Right cardiac atrium (tissue), 5 donors: ENCODE measurements at regions not wholly inside any gene's neighbourhood (a gene's known extent, or its start where the extent isn't known, plus 50 kb on each side); places are given as distances from the start of the nearest gene placed in this dataset.
"Not testable (repeated sequence)": the region's sequence is repeated elsewhere in the genome, so short reads cannot be mapped to it uniquely, and the experiment has no call there.

Experiments
- ATAC-seq, 2 donors: fragments of 200-7000 bp; cut with Tn5 transposase; one replicate each; pipeline versions ENCODE4 v1.8.0 to v1.9.1; 2020; ENCODE audit warnings: moderate library complexity in 2 of 2, mild to moderate bottlenecking in 1 of 2
- DNase-seq, 3 donors: peaks; one replicate each; pipeline ENCODE4 v3.0.0-alpha.2; 2020
- H3K27ac ChIP-seq: one replicate; pipeline ENCODE4 v1.5.1; 2013; ENCODE audit warnings: mild to moderate bottlenecking, low read length, control low read depth, moderate library complexity
- H3K27me3 ChIP-seq: one replicate; pipeline ENCODE4 v1.6.1; 2013; ENCODE audit not compliant: control insufficient read depth, insufficient read depth
- H3K4me1 ChIP-seq: one replicate; pipeline ENCODE4 v1.6.1; 2013; ENCODE audit warnings: low read length; ENCODE audit not compliant: control insufficient read depth, insufficient read depth
- H3K4me3 ChIP-seq: one replicate; pipeline ENCODE4 v1.5.1; 2013; ENCODE audit warnings: low read length, control low read depth
- H3K9me3 ChIP-seq: one replicate; pipeline ENCODE4 v1.6.1; 2013; ENCODE audit warnings: low read length; ENCODE audit not compliant: control insufficient read depth
- WGBS: extraction: QIAGEN DNeasy Blood & Tissue Kit; methylation state at CpG from one replicate; pipeline ENCODE4 v1.1.7; 2013; 5-methylcytosine and 5-hydroxymethylcytosine counted together
- intact Hi-C, 4 donors: fragments of 100-400 bp; cut with DNase I; formaldehyde crosslinking; loops; one replicate each; pipeline versions ENCODE4 v1.11.0 to v1.14.0; 2022 to 2023
- donor health status: healthy with polysubstance abuse.
- donor health status: DM: no; HTN: yes; CAD: no.
- donor health status: DM: no; HTN: no; CAD: no.
- donor health status: DM: no; HTN: yes; CAD: no; lungs with severe emphysema.
- donor health status: DM: yes; HTN: yes; CAD: no.

DNA sequence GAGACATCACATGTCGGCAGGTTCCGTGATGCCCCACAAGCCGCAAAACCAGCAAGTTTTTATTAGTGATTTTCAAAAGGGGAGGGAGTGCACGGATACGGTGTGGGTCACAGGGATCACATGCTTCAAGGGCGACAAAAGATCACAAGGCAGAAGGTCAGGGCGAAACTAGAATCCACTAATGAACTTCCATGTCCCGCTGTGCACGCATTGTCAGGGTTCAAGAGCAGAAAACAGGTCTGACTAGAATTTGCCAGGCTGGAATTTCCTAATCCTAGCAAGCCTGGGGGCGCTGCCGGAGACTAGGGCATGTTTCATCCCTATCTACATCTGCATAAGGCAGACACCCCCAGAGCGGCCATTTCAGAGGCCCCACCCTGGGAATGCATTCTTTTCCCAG, 225.2 kb downstream of the NPHP4 start:
- H3K27me3 ChIP-seq, H3K4me1 ChIP-seq, H3K27ac ChIP-seq, ATAC-seq, intact Hi-C loops, DNase-seq, H3K4me3 ChIP-seq, H3K9me3 ChIP-seq: not testable (repeated sequence)
- WGBS, result 73% methylated on average over 12 of the region's 12 CpGs

DNA sequence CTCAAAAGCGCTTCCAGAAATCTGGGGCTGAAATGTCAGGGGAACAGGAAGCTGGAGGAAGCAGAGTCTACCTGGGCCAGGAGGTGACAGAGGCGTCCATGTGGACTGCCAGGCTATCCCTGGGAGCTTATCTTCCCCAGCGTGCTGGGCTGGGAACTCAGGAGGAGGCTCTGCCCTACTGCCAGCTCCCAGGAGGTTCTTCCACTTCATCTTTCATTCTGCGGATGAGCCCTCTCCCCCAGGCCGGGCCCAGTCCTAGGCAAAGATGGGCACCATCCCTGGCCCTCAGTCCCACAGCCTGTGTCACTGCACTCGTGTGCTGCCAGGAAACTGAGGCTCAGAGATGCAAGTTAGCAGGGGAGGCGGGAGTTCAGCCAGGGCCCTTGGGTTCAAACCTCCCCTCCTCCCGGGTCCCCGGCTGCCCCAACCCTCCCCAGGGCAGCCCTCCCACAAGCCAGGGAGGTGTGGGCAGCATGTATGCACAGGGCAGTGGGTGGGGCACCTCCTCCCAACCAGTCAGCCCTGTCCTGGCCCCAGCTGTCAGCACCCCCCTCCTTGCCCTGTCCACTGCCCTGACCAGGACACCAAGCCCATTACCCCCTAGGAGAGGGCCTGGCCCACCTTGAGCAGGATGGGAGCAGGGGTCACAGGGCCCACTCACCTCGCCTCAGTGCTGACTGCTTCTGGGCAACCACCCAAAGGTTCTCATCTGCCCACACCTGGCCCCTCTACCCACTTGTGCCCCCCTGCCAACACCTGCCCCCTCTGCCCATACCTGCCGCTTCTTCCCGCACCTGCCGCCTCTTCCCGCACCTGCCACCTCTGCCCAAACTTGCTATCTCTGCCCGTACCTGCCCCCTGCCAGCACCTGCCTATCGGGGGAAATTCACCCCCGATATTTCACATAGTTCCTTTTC, 226.0 kb downstream of the NPHP4 start:
- H3K4me3 ChIP-seq, result no peak overlapping the region
- no peaks in the 10 kb centered on the region for H3K27me3 ChIP-seq
- H3K9me3 ChIP-seq, result no peaks in the 10 kb centered on the region
- ATAC-seq (no peak), DNase-seq (peak in 1 of 3 donors; percentile 35)
- no peaks in the 10 kb centered on the region for H3K4me1 ChIP-seq
- H3K27ac ChIP-seq, result no peak overlapping the region
- WGBS, result 77% methylated on average over 17 of the region's 17 CpGs
- intact Hi-C loops, result no loop called here

DNA sequence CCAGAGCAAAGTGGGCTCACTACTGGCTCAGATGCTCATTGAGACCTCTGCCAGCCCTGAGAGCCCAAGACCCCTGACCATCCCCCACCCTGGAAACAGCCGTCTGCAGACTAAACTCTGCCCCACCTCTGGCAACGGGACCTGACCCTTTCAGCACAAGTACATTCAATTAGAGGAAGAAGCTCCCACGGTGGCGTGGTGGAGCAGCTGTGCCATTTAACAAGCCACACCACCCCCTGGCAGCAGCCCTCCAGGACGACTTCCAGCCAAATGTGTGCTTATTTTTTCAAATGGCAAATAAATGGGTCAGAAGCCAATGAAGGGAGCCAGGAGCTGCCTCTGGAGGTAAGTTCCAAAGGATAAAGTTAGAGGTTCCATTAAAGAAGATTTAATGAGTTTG, 226.7 kb downstream of the NPHP4 start:
- intact Hi-C loops, result no loop called here
- DNase-seq (no peak), ATAC-seq (no peak)
- no peak overlapping the region for H3K27ac ChIP-seq
- no peaks in the 10 kb centered on the region for H3K4me1 ChIP-seq
- no peaks in the 10 kb centered on the region for H3K27me3 ChIP-seq
- 12% methylated on average over 5 of the region's 5 CpGs for WGBS
- no peak overlapping the region for H3K4me3 ChIP-seq
- no peaks in the 10 kb centered on the region for H3K9me3 ChIP-seq

DNA sequence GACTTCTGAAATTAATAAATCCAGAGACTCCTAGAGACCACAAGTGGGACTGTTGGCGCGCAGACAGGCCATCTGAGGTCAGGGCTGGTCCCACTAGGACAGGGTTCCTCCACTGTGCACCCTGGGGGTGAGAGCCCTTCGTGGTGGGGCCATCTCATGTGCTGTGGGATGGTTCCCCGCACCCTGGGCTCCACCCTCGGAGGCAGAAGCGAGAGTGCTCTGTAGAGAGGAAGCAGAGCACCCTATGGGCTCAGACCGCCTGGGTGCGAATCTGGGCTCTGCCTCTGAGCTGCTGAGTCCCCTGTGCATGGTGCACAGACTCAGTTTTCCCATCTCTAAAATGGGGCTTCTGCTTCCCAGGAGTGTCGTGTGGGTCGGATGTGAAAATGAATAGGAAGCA, 227.3 kb downstream of the NPHP4 start:
- intact Hi-C loops, result no loop called here
- DNase-seq (peak in 1 of 3 donors; percentile 34), ATAC-seq (no peak)
- no peak overlapping the region for H3K27ac ChIP-seq
- H3K4me1 ChIP-seq, result no peaks in the 10 kb centered on the region
- no peaks in the 10 kb centered on the region for H3K27me3 ChIP-seq
- H3K9me3 ChIP-seq, result no peaks in the 10 kb centered on the region
- H3K4me3 ChIP-seq, result no peak overlapping the region
- 76% methylated on average over 10 of the region's 10 CpGs for WGBS

DNA sequence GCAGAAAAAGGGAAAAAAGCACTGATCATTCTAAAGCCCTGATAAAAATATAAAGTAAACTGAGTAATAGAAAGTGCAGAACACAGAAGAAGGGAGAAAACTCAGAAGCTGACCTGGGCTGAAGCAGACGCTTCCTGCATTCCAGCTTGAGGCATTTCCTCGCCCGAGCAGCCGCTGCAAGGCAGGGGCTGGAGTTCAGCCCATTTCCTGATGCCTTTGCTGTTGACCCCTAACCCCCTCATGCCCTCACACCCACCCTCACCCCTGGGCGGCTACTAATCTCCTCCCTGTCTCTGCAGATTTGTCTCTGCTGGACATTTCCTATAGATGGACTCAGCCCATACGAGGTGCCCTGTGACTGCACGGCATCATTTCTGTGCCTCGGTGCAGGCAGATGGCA, 227.8 kb downstream of the NPHP4 start:
- Histone ChIP-seq H3K27me3 (no peaks in the 10 kb centered on the region), H3K27ac (no peak overlapping the region), H3K9me3 (no peaks in the 10 kb centered on the region), H3K4me1 (no peaks in the 10 kb centered on the region), H3K4me3 (no peak overlapping the region)
- 23% methylated on average over 8 of the region's 8 CpGs for WGBS
- ATAC-seq, result no peak
- no peak for DNase-seq
- intact Hi-C loops, result no loop called here

DNA sequence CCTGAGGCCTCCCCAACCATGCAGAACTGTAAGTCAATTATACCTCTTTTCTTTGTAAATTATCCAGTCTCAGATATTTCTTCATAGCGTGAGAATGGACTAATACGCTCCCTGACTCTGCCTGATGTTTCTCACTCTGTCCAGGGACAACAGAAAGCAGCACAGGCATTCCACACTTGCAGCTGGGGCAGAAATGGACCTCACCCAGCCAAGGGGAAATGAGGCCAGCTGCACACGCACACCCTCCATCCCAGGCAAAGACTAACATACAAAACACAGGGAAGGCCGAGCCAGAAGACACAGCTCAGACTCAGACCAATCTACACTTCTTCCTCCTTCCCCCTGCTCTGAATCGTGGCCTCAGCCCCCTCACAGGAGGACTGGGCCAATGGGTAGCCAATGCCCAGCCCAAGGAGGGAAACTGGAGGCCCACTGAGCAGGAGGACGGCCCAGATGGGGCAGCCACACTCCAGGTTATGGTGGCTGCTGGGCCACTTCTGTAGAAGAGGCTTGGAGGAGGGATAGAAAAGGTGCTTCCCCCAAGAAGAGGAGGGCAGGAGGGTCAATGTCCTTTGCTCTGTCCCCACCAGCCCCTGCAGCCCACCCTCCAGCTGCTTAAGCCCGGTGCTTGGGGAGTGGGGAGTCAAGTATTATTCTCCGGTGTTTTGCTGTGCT, 228.4 kb downstream of the NPHP4 start:
- WGBS, result 58% methylated on average over 8 of the region's 8 CpGs
- Histone ChIP-seq H3K4me1 (no peaks in the 10 kb centered on the region), H3K27me3 (no peaks in the 10 kb centered on the region), H3K9me3 (no peaks in the 10 kb centered on the region), H3K4me3 (no peak overlapping the region), H3K27ac (no peak overlapping the region)
- no peak for DNase-seq
- intact Hi-C loops, result no loop called here
- ATAC-seq, result no peak

DNA sequence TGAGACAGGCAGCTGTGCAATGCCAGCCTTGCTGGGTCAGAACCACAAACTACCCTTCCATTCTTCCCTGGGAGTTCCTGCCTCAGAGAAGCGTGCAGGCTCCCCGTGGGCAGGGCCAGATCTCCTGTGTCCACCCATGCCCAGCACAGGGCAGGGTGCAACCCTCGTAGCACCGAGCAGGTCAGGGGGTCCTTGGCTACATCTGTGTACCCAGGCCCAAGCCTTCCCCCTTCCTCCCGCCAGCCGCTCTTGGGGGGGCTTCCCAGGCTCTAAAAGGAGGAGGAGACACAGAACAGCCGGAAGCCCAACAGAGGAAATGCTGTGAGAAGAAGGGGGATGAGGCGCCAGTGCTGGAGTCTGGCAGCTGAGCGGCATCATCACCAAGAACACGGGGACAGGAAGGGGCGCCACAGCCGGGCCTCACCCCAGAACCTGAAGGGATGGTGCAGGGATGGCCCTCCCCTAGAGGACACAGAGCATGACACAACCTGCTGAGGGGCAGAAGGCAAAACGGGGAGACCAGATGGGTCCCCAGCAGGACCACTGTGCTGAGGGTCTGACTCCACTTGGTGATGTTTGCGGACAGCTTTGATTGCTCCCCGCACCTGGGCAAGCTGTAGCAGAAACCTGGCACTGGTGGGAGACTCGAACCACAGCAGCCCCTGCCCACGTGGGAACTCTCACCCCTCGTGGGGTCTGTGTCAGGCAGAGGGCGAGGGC, 233.2 kb downstream of the NPHP4 start:
- DNase-seq (peak in 1 of 3 donors; percentile 23), ATAC-seq (no peak)
- no peak overlapping the region for H3K27ac ChIP-seq
- no peaks in the 10 kb centered on the region for H3K9me3 ChIP-seq
- H3K27me3 ChIP-seq, result no peaks in the 10 kb centered on the region
- intact Hi-C loops, result no loop called here
- no peak overlapping the region for H3K4me3 ChIP-seq
- WGBS, result 67% methylated on average over 19 of the region's 19 CpGs
- H3K4me1 ChIP-seq, result no peaks in the 10 kb centered on the region

DNA sequence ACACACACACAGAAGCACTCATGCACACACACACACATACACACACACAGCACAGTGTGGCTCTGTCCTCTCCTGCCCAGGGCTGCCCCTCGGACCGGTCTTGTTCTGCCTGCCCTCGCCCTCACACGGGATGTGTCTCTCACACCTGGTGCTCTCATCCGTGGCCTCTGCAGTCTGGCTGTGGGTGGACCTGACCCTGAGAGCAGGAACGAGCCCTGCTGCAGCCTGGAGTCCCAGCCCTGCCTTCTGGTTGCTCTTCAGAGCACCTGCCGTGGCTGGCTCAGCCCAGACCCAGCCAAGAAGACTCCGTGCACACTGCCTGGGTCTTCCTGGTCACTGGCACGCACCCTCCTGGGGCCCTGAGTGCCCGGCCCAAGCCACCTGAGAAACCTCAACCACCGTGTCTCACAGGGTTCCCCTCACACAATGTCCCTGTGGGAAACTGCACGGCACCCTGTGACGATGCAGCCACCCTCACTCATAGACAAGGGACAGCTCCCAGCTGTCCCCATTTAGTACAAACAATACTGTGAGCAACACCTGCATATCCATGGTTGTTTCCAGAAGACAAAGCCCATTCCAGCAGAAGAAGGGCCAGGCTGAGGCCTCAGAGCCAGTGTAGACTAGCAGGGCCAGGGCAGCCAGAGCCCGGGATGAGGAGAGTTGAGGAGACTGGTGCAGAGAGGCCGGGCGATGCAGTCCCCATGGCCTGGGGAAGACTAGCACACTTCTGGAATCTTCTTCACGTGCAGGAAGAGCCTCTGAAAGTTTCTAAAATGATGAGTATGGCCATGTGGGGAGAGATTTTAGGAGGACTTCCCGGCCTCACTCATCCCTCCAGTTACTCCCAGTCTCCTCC, 234.0 kb downstream of the NPHP4 start:
- Histone ChIP-seq H3K4me3 (no peak overlapping the region), H3K27ac (no peak overlapping the region), H3K9me3 (no peaks in the 10 kb centered on the region), H3K27me3 (no peaks in the 10 kb centered on the region), H3K4me1 (no peaks in the 10 kb centered on the region)
- DNase-seq (peak in 1 of 3 donors; percentile 36), ATAC-seq (peak in 1 of 2 donors; percentile 13)
- intact Hi-C loops, result no loop called here
- WGBS, result 74% methylated on average over 18 of the region's 18 CpGs

DNA sequence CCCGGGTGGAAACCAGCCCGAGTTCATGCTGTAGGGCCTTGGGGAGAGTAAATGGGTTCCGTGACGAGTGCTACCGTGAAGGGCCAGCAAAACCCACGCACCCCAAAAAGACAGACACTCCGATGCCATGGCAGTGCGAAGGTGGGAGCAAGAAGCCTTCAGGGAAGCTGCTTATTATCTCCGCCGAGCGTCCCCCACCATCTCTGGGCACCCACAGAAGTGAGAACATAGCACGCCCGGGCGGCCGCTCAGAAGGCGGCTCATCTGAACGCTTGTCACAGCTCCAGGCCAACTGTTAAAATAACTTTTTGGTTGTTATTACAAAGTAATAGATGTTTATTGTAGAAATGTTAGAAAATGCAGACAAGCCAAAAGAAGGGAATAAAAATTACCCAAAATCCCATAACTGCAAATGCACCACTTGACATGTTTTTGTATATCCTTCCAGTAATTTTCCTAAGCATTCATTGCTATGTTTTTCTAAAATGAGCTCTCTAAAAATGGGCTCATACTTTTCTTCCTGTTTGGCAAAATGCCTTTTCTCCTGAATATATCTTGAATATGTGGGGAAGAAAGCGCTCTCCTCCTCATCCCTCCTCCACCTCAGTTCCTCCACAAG, 234.9 kb downstream of the NPHP4 start:
- WGBS, result 79% methylated on average over 18 of the region's 18 CpGs
- Histone ChIP-seq H3K9me3 (no peaks in the 10 kb centered on the region), H3K4me3 (no peak overlapping the region), H3K27me3 (no peaks in the 10 kb centered on the region), H3K4me1 (no peaks in the 10 kb centered on the region), H3K27ac (no peak overlapping the region)
- ATAC-seq (no peak), DNase-seq (peak in 1 of 3 donors; percentile 37)
- intact Hi-C loops, result no loop called here

DNA sequence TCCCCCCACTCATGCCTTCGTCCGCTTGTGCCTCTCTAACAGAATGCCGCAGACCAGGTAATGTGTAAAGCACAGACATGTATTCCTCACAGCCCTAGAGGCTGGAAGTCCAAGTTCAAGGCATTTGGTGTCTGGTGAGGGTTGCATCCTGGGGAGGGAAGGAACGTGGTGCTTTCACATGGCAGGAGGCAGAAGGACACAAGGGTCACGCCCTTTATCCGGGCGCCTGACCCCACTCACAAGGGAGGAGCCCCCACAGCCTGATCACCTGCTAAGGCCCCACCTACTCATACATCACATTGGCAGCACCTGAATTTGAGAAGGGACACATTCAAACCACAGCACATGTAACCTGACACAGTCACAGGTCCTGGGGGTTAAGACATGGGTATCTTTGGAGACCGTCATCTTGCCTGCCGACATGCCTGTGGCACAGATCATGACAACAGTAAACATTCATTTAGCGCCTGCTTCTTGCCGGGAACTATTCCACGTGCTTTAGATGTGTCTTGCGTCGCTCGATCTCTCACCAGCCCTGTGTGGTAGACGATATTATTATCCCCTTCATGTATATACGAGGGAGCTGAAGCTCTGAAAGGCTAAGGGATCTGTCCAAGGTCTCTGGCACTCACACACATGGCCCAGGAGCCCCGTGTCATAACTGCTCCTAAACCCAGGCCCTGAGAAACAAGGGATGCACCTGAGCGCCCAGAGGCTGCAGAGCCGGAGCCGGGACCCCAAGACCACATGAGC, 235.6 kb downstream of the NPHP4 start:
- no peak overlapping the region for H3K27ac ChIP-seq
- intact Hi-C loops, result no loop called here
- WGBS, result 79% methylated on average over 21 of the region's 21 CpGs
- no peaks in the 10 kb centered on the region for H3K27me3 ChIP-seq
- H3K4me3 ChIP-seq, result no peak overlapping the region
- DNase-seq (no peak), ATAC-seq (no peak)
- H3K4me1 ChIP-seq, result no peaks in the 10 kb centered on the region
- H3K9me3 ChIP-seq, result no peaks in the 10 kb centered on the region
